Liver (tissue), 3 donors: ENCODE measurements at regions not wholly inside any gene's neighbourhood (a gene's known extent, or its start where the extent isn't known, plus 50 kb on each side); places are given as distances from the start of the nearest gene placed in this dataset.

Experiments
- EGR1 ChIP-seq, 2 donors: IDR thresholded peaks; 2 replicates each; pipeline ENCODE4 v1.6.1; 2016 to 2018; ENCODE audit warnings: antibody characterized with exemption in 2 of 2, low read depth in 2 of 2
- FOXA1 ChIP-seq: IDR thresholded peaks from 2 replicates; pipeline ENCODE4 v1.6.1; 2016; ENCODE audit warnings: antibody characterized with exemption
- RXRA ChIP-seq, 2 donors: IDR thresholded peaks; 2 replicates each; pipeline ENCODE4 v1.6.1; 2017 to 2018; ENCODE audit warnings: antibody characterized with exemption in 2 of 2, mild to moderate bottlenecking in 1 of 2
- YY1 ChIP-seq: IDR thresholded peaks from 2 replicates; pipeline ENCODE4 v1.6.1; 2016; ENCODE audit warnings: antibody characterized with exemption, mild to moderate bottlenecking
- TF ChIP-seq, protein P1 (sequence below): fragments of 150-350 bp; IDR thresholded peaks from 2 replicates; pipeline ENCODE4 v1.5.1; 2017; ENCODE audit warnings: improper control_type of control experiment, low read depth, low read length; ENCODE audit not compliant: missing input control
- TF ChIP-seq, protein P2 (sequence below): IDR thresholded peaks from 2 replicates; pipeline ENCODE4 v1.6.1; 2016; ENCODE audit warnings: antibody characterized with exemption
- donor health status: healthy.
- donor health status: healthy.

DNA sequence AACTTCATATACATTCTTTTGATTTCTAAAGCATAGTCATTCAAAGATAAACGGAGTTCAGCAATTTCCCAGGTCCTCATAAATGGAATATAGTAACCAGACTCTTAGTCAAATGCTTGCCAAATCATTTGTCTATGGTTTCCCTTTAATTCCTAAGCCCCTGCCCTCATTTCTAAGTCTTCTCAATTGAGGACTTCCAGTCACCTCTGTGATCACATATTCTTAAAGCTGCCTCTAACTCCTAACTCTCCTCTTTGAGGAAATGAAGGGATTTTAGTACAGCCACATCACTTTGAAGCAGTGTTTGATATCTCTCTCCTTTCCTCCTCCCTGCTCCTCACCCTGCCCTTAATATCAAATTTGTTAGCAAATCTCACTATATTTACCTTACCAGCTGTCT, 58.7 kb downstream of the PLEKHG1 start:
- TF ChIP-seq, protein P1, sequence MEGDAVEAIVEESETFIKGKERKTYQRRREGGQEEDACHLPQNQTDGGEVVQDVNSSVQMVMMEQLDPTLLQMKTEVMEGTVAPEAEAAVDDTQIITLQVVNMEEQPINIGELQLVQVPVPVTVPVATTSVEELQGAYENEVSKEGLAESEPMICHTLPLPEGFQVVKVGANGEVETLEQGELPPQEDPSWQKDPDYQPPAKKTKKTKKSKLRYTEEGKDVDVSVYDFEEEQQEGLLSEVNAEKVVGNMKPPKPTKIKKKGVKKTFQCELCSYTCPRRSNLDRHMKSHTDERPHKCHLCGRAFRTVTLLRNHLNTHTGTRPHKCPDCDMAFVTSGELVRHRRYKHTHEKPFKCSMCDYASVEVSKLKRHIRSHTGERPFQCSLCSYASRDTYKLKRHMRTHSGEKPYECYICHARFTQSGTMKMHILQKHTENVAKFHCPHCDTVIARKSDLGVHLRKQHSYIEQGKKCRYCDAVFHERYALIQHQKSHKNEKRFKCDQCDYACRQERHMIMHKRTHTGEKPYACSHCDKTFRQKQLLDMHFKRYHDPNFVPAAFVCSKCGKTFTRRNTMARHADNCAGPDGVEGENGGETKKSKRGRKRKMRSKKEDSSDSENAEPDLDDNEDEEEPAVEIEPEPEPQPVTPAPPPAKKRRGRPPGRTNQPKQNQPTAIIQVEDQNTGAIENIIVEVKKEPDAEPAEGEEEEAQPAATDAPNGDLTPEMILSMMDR: no peak
- TF ChIP-seq YY1 (no peak), EGR1 (IDR thresholded peaks at IDR 0.05; ENCODE audit: low read depth in 2 of 2) (no peak), FOXA1 (no peak), RXRA (IDR thresholded peaks at IDR 0.05) (no peak)
- TF ChIP-seq, protein P2, sequence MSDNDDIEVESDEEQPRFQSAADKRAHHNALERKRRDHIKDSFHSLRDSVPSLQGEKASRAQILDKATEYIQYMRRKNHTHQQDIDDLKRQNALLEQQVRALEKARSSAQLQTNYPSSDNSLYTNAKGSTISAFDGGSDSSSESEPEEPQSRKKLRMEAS: no peak
